Fibroblast of skin of left biceps (primary cell): ENCODE measurements at regions not wholly inside any gene's neighbourhood (a gene's known extent, or its start where the extent isn't known, plus 50 kb on each side); places are given as distances from the start of the nearest gene placed in this dataset.
"Not testable (repeated sequence)": the region's sequence is repeated elsewhere in the genome, so short reads cannot be mapped to it uniquely, and the experiment has no call there.

ENCODE experiments used
- DNase-seq, 2 experiments: peaks; one replicate each; pipeline ENCODE4 v3.0.0-alpha.2; 2013; ENCODE audit warnings: low read depth in 2 of 2

- no peak for DNase-seq
Observed at GRCh38 chr10:7069706-7070105, 341.1 kb downstream of the SFMBT2 start.

- DNase-seq, result no peak
Observed at GRCh38 chr10:7056216-7056615, 354.6 kb downstream of the SFMBT2 start.

GRCh38 chr10:7054915-7055314 lies 355.9 kb downstream of the SFMBT2 start:
- no peak for DNase-seq

- no peak for DNase-seq
Observed at GRCh38 chr10:7053195-7053594, 357.6 kb downstream of the SFMBT2 start.

GRCh38 chr10:7050024-7050423 lies 360.8 kb downstream of the SFMBT2 start:
- not testable (repeated sequence) for DNase-seq

- no peak for DNase-seq
Observed at GRCh38 chr10:7048061-7048460, 362.8 kb downstream of the SFMBT2 start.

- no peak for DNase-seq
Observed at GRCh38 chr10:7046615-7047014, 364.2 kb downstream of the SFMBT2 start.

- DNase-seq, result no peak
Observed at GRCh38 chr10:7045891-7046599, 364.8 kb downstream of the SFMBT2 start.

GRCh38 chr10:7043055-7043653 lies 367.7 kb downstream of the SFMBT2 start:
- DNase-seq, result no peak

- DNase-seq, result no peak
Observed at GRCh38 chr10:7042419-7043054, 368.3 kb downstream of the SFMBT2 start.

GRCh38 chr10:7042000-7042399 lies 368.8 kb downstream of the SFMBT2 start:
- DNase-seq, result no peak

- no peak for DNase-seq
Observed at GRCh38 chr10:7040681-7041080, 370.2 kb downstream of the SFMBT2 start.

- DNase-seq, result no peak
Observed at GRCh38 chr10:7039859-7040258, 371.0 kb downstream of the SFMBT2 start.

- no peak for DNase-seq
Observed at GRCh38 chr10:7038416-7038815, 372.4 kb downstream of the SFMBT2 start.

- not testable (repeated sequence) for DNase-seq
Observed at GRCh38 chr10:7037434-7037833, 373.4 kb downstream of the SFMBT2 start.

- no peak for DNase-seq
Observed at GRCh38 chr10:7036951-7037350, 373.9 kb downstream of the SFMBT2 start.

- no peak for DNase-seq
Observed at GRCh38 chr10:7035126-7035761, 375.6 kb downstream of the SFMBT2 start.

GRCh38 chr10:7033031-7033430 lies 377.8 kb downstream of the SFMBT2 start:
- DNase-seq, result no peak

- DNase-seq, result no peak
Observed at GRCh38 chr10:7030134-7030855, 380.5 kb downstream of the SFMBT2 start.

- no peak for DNase-seq
Observed at GRCh38 chr10:7029672-7030071, 381.2 kb downstream of the SFMBT2 start.

GRCh38 chr10:7028809-7029166 lies 382.0 kb downstream of the SFMBT2 start:
- DNase-seq, result no peak
